ENCODE measurements at regions not wholly inside any gene's neighbourhood (a gene's known extent, or its start where the extent isn't known, plus 50 kb on each side); places are given as distances from the start of the nearest gene placed in this dataset.

DNA sequence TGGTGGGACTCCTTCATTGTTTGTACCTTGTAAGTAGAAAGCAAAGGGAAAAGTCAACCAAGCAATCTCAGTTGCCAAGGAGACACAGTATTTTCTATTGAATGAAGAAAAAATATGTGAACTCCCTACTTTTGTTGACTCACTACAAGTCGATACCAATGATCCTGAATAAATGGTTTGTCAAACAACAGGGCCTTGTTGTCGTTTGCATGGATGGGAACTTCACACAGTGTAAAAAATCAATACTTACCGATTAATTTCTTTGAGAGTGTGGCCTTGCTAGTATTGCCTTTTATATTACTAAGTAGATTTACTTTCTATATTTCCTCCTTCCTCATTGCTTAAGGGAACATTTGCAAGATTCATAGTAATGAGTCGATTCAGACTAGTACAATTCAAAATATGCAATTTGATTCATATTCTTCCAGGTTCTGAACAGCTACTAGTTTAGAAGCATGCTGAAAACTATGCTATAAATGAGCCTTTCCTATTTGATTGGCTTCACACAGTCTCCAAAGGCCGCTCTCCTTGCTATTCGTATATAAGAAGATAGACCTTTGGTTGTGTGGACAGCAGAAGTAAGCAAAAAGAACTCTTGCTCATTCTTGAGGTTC is 108.0 kb downstream of the ZNF330 start:
- Histone ChIP-seq H4K20me1 (ENCODE audit: insufficient read depth, low read length, poor library complexity, severe bottlenecking) (no peaks in the 10 kb centered on the region), H3F3A (ENCODE audit: low read depth) (no peaks in the 10 kb centered on the region), H3K79me2 (ENCODE audit: insufficient read depth, low read length) (no peaks in the 10 kb centered on the region), H3K36me3 (ENCODE audit: insufficient read depth, low read length) (no peaks in the 10 kb centered on the region), H3K4me2 (ENCODE audit: low read depth, low read length, poor library complexity, severe bottlenecking) (no peak overlapping the region), H3K9me2 (replicated peaks; ENCODE audit: low read depth, low read length) (no peaks in the 10 kb centered on the region), H3K9ac (ENCODE audit: low read depth, low read length, poor library complexity, severe bottlenecking) (no peak overlapping the region), H3K9me3 (ENCODE audit: insufficient read depth, low read depth, low read length) (no peaks in the 10 kb centered on the region), H3K4me3 (ENCODE audit: low read length, poor library complexity, severe bottlenecking) (no peak overlapping the region), H2AFZ (ENCODE audit: low read length) (no peak overlapping the region), H3K27me3 (ENCODE audit: insufficient read depth, low read length, poor library complexity, severe bottlenecking) (peaks cover 67% of the 10 kb centered on the region), H3K4me1 (ENCODE audit: insufficient read depth, low read length, poor library complexity, severe bottlenecking) (no peaks in the 10 kb centered on the region)
- TF ChIP-seq, protein P1, sequence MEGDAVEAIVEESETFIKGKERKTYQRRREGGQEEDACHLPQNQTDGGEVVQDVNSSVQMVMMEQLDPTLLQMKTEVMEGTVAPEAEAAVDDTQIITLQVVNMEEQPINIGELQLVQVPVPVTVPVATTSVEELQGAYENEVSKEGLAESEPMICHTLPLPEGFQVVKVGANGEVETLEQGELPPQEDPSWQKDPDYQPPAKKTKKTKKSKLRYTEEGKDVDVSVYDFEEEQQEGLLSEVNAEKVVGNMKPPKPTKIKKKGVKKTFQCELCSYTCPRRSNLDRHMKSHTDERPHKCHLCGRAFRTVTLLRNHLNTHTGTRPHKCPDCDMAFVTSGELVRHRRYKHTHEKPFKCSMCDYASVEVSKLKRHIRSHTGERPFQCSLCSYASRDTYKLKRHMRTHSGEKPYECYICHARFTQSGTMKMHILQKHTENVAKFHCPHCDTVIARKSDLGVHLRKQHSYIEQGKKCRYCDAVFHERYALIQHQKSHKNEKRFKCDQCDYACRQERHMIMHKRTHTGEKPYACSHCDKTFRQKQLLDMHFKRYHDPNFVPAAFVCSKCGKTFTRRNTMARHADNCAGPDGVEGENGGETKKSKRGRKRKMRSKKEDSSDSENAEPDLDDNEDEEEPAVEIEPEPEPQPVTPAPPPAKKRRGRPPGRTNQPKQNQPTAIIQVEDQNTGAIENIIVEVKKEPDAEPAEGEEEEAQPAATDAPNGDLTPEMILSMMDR (conservative IDR thresholded peaks at IDR 0.05; ENCODE audit: low read length) = no peak

DNA sequence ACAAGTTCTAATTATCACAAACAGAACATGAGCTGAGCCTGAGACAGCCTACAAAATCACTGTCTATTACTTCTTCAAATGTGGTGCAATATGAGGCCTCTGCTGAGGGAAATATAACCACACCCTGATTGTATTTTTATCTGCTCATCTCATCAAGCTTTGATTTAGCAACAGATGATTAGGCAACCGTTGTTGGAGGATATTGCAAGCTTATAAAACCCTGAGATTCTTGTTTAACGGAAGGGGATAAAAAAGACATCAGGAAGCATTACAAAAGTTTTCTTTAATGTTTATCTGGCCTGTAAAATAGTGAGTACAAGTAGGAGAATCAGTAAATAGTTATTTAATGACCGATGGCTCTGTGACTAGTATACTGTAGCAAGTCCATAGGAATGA is 108.5 kb downstream of the ZNF330 start:
- Histone ChIP-seq H3F3A (ENCODE audit: low read depth) (no peaks in the 10 kb centered on the region), H3K4me3 (ENCODE audit: low read length, poor library complexity, severe bottlenecking) (no peak overlapping the region)

DNA sequence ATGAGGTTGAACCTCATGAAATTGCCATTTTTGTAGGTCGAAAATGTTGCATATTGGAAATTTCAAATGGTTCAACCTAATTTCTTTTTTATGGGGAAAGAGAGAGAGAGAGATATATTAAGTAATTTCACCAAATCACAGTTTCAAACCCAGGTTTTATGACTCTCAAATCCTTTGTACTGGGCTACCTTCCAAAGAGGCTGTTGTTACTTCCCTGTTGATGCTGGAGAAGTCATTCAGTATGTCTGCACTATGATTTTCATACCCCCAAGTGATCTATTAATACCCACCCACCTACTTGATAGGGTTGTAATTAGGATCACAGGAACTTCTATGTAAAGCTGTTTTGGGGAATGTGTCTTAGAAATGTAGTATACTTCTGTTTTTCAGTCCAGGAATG is 109.9 kb downstream of the ZNF330 start:
- Histone ChIP-seq H3K4me2 (ENCODE audit: low read depth, low read length, poor library complexity, severe bottlenecking) (no peak overlapping the region), H3K4me3 (ENCODE audit: low read length, poor library complexity, severe bottlenecking) (no peak overlapping the region), H3K27me3 (ENCODE audit: insufficient read depth, low read length, poor library complexity, severe bottlenecking) (peaks cover 58% of the 10 kb centered on the region), H2AFZ (ENCODE audit: low read length) (no peak overlapping the region), H3K36me3 (ENCODE audit: insufficient read depth, low read length) (no peaks in the 10 kb centered on the region), H4K20me1 (ENCODE audit: insufficient read depth, low read length, poor library complexity, severe bottlenecking) (no peaks in the 10 kb centered on the region), H3F3A (ENCODE audit: low read depth) (no peaks in the 10 kb centered on the region), H3K4me1 (ENCODE audit: insufficient read depth, low read length, poor library complexity, severe bottlenecking) (no peaks in the 10 kb centered on the region), H3K9me2 (replicated peaks; ENCODE audit: low read depth, low read length) (no peaks in the 10 kb centered on the region), H3K9ac (ENCODE audit: low read depth, low read length, poor library complexity, severe bottlenecking) (no peak overlapping the region), H3K79me2 (ENCODE audit: insufficient read depth, low read length) (no peaks in the 10 kb centered on the region), H3K9me3 (ENCODE audit: insufficient read depth, low read depth, low read length) (no peaks in the 10 kb centered on the region)
- TF ChIP-seq, protein P1 (conservative IDR thresholded peaks at IDR 0.05; ENCODE audit: low read length) = no peak
- no peak for TF ChIP-seq EZH2phosphoT487 (IDR thresholded peaks at IDR 0.05; ENCODE audit: borderline replicate concordance)

More for the DNA sequence above, 108.5 kb downstream of the ZNF330 start:
- Histone ChIP-seq H3K4me2 (ENCODE audit: low read depth, low read length, poor library complexity, severe bottlenecking) (no peak overlapping the region), H3K36me3 (ENCODE audit: insufficient read depth, low read length) (no peaks in the 10 kb centered on the region), H3K4me1 (ENCODE audit: insufficient read depth, low read length, poor library complexity, severe bottlenecking) (no peaks in the 10 kb centered on the region), H3K79me2 (ENCODE audit: insufficient read depth, low read length) (no peaks in the 10 kb centered on the region), H4K20me1 (ENCODE audit: insufficient read depth, low read length, poor library complexity, severe bottlenecking) (no peaks in the 10 kb centered on the region), H2AFZ (ENCODE audit: low read length) (no peak overlapping the region), H3K27me3 (ENCODE audit: insufficient read depth, low read length, poor library complexity, severe bottlenecking) (peaks cover 62% of the 10 kb centered on the region), H3K9ac (ENCODE audit: low read depth, low read length, poor library complexity, severe bottlenecking) (no peak overlapping the region), H3K9me2 (replicated peaks; ENCODE audit: low read depth, low read length) (no peaks in the 10 kb centered on the region), H3K9me3 (ENCODE audit: insufficient read depth, low read depth, low read length) (no peaks in the 10 kb centered on the region)
- TF ChIP-seq, protein P1 (conservative IDR thresholded peaks at IDR 0.05; ENCODE audit: low read length) = no peak
- peak; percentile 37; the same call in 1 of the 2 replicates for TF ChIP-seq EZH2phosphoT487 (IDR thresholded peaks at IDR 0.05; ENCODE audit: borderline replicate concordance)

All from Loucy (cell line).